Colonic mucosa (tissue), 4 donors: ENCODE measurements at regions not wholly inside any gene's neighbourhood (a gene's known extent, or its start where the extent isn't known, plus 50 kb on each side); places are given as distances from the start of the nearest gene placed in this dataset.

Experiments used
- DNase-seq: peaks from one replicate; pipeline ENCODE4 v3.0.0-alpha.2; 2020
- H3K27ac ChIP-seq: fragments of 200-600 bp; one replicate; pipeline ENCODE4 v1.8.0; 2021
- H3K27me3 ChIP-seq: fragments of 200-600 bp; one replicate; pipeline ENCODE4 v1.8.0; 2021
- H3K36me3 ChIP-seq: fragments of 200-600 bp; one replicate; pipeline ENCODE4 v1.8.0; 2021
- H3K4me1 ChIP-seq: fragments of 200-600 bp; one replicate; pipeline ENCODE4 v1.8.0; 2021; ENCODE audit warnings: mild to moderate bottlenecking
- H3K4me3 ChIP-seq: fragments of 200-600 bp; one replicate; pipeline ENCODE4 v1.8.0; 2021
- H3K9ac ChIP-seq, 2 donors: one replicate each; pipeline ENCODE4 v1.7.0; 2013; ENCODE audit warnings: control low read depth in 2 of 2, low read depth in 2 of 2, low read length in 2 of 2
- H3K9me3 ChIP-seq: fragments of 200-600 bp; one replicate; pipeline ENCODE4 v1.8.0; 2021
- intact Hi-C: fragments of 100-400 bp; cut with DNase I; formaldehyde crosslinking; loops from one replicate; pipeline ENCODE4 v1.14.1; 2022
- TF ChIP-seq, protein P1 (sequence below): fragments of 200-600 bp; IDR thresholded peaks from one replicate; pipeline ENCODE4 v1.8.0; 2022; ENCODE audit warnings: antibody characterized with exemption, mild to moderate bottlenecking
- donor health status: healthy.
- donor health status: DM: no; HTN: no; CAD: no.
- donor health status: DM: no; HTN: no; CAD: no.

DNA sequence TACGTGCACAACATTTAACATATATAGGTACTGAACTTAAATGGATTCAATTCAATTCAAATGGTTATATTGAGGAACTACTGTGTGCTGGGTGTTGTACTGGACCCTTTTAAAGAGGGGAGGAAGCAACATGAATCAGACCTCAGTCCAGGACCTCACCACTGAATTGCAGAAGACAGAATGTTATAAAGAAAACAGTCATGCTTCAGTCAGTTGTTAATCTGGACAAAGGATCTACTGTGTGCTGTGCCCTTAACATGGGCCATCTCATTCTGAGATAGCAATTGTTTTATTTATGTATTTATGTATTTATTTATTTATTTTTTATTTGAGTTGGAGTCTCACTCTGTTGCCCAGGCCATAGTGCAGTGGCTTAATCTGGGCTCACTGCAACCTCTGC, 240.1 kb downstream of the HAPSTR1 start:
- Histone ChIP-seq H3K27me3 (no peaks in the 10 kb centered on the region), H3K27ac (no peak overlapping the region), H3K4me3 (no peak overlapping the region), H3K9me3 (no peaks in the 10 kb centered on the region), H3K9ac (no peak overlapping the region), H3K36me3 (no peaks in the 10 kb centered on the region), H3K4me1 (no peaks in the 10 kb centered on the region)
- no peak for DNase-seq
- TF ChIP-seq, protein P1, sequence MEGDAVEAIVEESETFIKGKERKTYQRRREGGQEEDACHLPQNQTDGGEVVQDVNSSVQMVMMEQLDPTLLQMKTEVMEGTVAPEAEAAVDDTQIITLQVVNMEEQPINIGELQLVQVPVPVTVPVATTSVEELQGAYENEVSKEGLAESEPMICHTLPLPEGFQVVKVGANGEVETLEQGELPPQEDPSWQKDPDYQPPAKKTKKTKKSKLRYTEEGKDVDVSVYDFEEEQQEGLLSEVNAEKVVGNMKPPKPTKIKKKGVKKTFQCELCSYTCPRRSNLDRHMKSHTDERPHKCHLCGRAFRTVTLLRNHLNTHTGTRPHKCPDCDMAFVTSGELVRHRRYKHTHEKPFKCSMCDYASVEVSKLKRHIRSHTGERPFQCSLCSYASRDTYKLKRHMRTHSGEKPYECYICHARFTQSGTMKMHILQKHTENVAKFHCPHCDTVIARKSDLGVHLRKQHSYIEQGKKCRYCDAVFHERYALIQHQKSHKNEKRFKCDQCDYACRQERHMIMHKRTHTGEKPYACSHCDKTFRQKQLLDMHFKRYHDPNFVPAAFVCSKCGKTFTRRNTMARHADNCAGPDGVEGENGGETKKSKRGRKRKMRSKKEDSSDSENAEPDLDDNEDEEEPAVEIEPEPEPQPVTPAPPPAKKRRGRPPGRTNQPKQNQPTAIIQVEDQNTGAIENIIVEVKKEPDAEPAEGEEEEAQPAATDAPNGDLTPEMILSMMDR = no peak
- intact Hi-C loops = no loop called here

DNA sequence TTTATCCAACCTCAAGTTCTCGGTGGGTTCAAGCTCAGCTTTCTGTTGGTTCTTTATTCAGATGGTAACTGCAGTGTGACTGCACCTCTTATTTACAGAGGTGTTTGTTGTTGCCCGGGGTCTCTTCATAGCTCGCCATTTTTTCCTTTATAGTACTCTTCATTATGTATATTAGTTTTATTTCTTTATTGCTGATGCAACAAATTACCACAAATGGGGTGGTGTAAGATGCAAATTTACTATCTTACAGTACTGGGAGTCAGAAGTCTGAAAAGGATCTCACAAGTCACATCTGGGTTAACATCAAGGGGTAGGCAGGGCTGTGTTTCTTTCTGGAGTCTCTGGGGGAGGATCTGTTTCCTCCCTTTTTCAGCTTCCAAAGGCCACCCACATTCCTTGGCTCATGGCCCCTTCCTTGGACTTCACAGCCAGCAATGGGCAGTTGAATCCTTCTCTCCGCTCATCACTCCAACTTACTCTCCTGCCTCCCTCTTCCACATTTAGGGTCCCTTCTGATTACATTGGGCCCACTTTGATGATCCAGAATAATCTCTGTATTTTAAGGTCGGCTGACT, 241.2 kb downstream of the HAPSTR1 start:
- H3K27ac ChIP-seq = no peak overlapping the region
- H3K27me3 ChIP-seq = no peaks in the 10 kb centered on the region
- intact Hi-C loops = no loop called here
- H3K4me1 ChIP-seq = no peaks in the 10 kb centered on the region
- H3K4me3 ChIP-seq = no peak overlapping the region
- DNase-seq = no peak
- TF ChIP-seq, protein P1 = no peak
- H3K9me3 ChIP-seq = no peaks in the 10 kb centered on the region
- no peak overlapping the region for H3K9ac ChIP-seq
- H3K36me3 ChIP-seq = no peaks in the 10 kb centered on the region

DNA sequence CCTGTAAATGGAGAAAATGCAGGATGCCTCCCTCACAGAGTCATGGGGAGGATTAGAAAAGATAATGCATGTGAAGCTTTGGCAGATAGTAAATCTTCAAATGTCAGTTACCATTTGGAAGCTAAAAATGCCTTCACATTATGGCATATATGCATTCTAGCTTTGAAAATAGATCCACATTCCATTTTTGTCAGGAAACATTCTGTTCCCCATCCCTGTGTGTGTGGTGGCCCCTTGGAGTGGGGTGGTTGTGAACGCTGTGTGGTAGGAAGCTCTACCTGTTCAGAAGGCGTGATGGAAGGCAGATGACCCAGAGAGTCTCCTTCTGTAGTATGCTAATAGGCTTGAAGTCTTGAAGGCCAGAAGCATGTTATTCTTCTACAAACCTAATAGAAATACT, 242.0 kb downstream of the HAPSTR1 start:
- Histone ChIP-seq H3K4me1 (no peaks in the 10 kb centered on the region), H3K9ac (no peak overlapping the region), H3K36me3 (no peaks in the 10 kb centered on the region), H3K27ac (no peak overlapping the region), H3K27me3 (no peaks in the 10 kb centered on the region), H3K9me3 (no peaks in the 10 kb centered on the region), H3K4me3 (no peak overlapping the region)
- TF ChIP-seq, protein P1 = no peak
- intact Hi-C loops = no loop called here
- DNase-seq = no peak

DNA sequence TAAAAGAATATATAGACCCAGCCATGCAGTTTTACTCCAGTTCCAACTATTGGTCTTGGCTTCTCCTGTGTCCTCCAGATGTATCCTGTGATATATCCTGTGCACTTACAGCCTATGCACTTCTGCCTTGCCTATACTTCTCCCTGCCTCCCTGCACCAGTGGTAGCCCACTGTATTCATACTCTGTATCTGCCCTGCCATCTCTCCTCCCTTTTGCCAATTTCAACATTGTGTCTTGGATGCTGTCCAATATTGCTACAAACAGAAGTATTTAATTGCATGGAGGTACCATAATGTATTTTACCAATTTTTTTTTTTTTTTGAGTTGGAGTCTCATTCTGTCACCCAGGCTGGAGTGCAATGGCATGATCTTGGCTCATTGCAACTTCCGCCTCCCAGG, 242.7 kb downstream of the HAPSTR1 start:
- Histone ChIP-seq H3K4me3 (no peak overlapping the region), H3K9me3 (no peaks in the 10 kb centered on the region), H3K4me1 (no peaks in the 10 kb centered on the region), H3K9ac (no peak overlapping the region), H3K36me3 (no peaks in the 10 kb centered on the region), H3K27me3 (no peaks in the 10 kb centered on the region), H3K27ac (no peak overlapping the region)
- TF ChIP-seq, protein P1 = no peak
- intact Hi-C loops = no loop called here
- DNase-seq = no peak

DNA sequence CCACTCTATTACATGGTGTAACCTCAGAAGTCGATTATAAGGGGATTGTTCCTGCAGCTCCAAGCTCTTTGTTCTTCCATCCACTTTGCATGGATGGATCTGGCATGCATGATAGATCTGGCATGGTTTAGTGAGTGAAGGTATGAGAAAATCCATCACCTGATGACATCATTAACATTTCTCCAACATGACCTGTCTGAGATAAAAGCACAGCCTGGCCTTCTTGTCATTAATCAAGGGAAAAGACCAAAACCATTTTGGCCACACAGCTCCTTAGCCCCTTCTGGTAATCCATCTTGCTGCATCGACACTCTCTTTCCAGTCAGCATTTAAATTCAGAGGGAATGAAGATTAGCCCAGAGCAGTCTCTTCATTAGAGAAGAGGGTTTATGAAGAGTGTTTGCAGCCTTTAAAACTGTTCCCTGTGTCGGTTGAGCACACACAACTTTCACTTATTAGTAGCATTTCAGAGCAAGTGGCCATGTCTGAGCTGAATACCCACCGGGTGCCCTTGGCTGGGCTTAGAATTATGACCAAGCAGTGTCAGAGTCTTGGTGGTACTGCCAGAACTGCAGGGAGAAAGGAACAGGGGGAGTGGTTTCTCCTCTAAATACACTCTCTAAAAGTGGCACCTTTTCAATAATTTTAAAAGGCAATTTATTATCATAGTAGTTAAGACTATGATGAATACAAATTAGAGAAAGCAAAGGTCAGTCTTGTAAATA, 246.0 kb downstream of the HAPSTR1 start:
- TF ChIP-seq, protein P1 = no peak
- H3K36me3 ChIP-seq = no peaks in the 10 kb centered on the region
- H3K9ac ChIP-seq = no peak overlapping the region
- H3K27ac ChIP-seq = no peak overlapping the region
- no peak overlapping the region for H3K4me3 ChIP-seq
- no peaks in the 10 kb centered on the region for H3K9me3 ChIP-seq
- H3K27me3 ChIP-seq = no peaks in the 10 kb centered on the region
- H3K4me1 ChIP-seq = no peaks in the 10 kb centered on the region
- DNase-seq = no peak
- intact Hi-C loops = no loop called here
